ENCODE measurements at regions not wholly inside any gene's neighbourhood (a gene's known extent, or its start where the extent isn't known, plus 50 kb on each side); places are given as distances from the start of the nearest gene placed in this dataset.

DNA sequence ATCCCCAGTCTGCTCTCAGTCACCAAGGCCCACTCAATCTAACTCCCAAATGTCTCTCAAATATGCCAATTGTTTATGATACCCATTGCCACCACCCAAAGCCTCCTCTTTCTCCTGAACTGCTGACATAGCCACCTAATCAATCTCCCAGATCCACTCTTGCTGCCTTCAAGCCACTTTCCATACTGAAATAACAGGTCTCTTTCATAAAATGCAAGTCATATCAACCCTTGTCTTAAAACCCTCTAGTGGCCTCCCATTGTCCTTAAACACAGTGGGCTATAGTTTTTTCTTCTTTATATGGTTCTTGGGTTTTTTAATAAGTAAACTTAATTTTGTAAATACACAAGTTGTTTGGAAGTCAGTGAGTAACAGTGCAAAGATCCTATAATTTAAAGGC is 155.2 kb upstream of the ZC3H12C start:
- Mint-ChIP-seq H3K4me3 (no peak overlapping the region), H3K27me3 (peaks cover 8% of the 10 kb centered on the region), H3K36me3 (ENCODE audit: low read depth) (no peaks in the 10 kb centered on the region)

DNA sequence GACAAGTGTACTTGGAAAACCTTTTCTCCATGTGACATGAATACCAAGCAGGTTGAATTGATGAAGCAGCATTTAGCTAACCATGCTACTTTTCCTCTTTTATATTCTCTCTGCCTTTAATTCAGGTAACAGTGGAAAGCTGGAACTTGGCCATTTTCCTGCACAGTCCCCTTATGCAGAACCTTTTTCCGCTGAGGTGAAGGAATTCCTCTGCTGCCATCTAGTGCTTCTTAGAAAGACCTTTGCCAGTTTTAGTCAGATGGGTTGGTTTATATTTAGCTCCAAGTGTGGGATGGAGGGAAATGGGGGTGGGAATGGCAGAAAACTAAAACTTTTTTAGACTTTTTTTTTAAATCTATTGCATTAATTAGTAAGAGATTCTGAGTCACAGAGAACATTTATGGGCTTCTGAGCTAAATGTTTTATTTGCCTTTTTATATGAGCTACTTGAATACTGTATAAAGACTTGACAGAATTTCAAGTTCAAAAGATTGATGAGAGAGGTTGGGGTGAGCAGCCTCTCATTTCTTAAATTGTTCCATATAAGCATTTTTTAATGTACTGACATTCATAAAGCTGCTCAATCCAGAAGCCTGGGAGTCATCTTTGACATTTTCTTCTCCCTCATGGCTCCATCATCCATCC is 153.9 kb upstream of the ZC3H12C start:
- Mint-ChIP-seq H3K9me3 (no peaks in the 10 kb centered on the region), H3K27me3 (peaks cover 8% of the 10 kb centered on the region), H3K36me3 (ENCODE audit: low read depth) (no peaks in the 10 kb centered on the region), H3K4me1 (ENCODE audit: low read depth) (no peaks in the 10 kb centered on the region), H3K4me3 (no peak overlapping the region), H3K27ac (no peak overlapping the region)
- no peak for DNase-seq

More for the DNA sequence above, 155.2 kb upstream of the ZC3H12C start:
- no peak for DNase-seq
- Mint-ChIP-seq H3K9me3 (no peaks in the 10 kb centered on the region), H3K4me1 (ENCODE audit: low read depth) (no peaks in the 10 kb centered on the region), H3K27ac (no peak overlapping the region)

DNA sequence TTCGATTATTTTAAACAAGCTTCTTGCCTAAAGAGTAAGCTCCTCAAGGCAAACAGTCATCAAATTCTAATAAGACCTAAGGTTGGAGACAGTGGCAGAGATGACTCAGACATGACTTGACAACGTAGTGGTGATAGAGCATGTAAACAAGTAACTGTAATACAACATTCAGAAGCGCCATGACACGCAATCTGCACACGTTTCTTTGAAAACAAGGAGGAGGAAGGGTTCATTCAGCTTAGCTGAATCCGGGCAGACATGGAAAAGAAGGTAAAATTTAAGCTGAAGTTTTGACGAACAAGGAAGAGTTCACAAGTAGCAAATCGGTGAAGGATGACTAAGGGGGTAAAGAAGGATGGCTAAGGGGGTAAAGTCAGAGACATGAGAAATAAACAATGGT is 152.4 kb upstream of the ZC3H12C start:
- Mint-ChIP-seq H3K4me3 (no peak overlapping the region), H3K4me1 (ENCODE audit: low read depth) (peaks cover under 1% of the 10 kb centered on the region), H3K27me3 (peaks cover 8% of the 10 kb centered on the region), H3K27ac (no peak overlapping the region), H3K9me3 (no peaks in the 10 kb centered on the region), H3K36me3 (ENCODE audit: low read depth) (no peaks in the 10 kb centered on the region)
- no peak for DNase-seq

DNA sequence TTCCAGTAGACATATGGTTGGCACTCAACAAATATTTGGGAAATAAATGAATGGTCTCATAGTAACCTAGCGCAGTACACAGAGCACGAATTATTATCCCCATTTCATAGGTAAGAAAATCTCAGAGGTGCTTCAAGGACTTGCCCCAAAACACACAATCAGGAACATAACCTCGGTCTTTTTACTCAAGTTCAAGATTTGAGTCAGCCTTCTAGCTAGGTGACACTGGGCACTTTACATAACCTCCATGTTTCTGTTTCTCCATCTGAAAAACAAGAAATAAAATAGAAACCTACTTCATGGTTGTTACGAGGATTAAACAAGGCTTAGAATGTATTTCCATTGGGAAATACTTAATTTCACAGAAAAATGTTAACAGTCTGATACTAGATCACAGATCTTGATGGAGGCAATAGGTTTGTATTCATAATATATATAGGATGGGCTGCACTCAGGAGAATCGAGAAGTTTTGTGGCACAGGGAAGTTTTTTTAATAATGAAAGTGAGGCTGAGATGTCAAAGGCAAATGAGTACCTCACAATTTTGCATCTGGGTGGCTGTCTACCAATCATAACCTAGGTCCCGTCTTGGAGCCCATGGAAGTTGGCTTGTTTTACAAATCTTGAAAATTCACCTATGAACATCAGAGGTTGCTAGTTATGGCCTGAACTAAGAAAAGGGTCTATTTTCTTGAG is 147.4 kb upstream of the ZC3H12C start:
- Mint-ChIP-seq H3K9me3 (no peaks in the 10 kb centered on the region), H3K36me3 (ENCODE audit: low read depth) (no peaks in the 10 kb centered on the region), H3K27me3 (peaks cover 1% of the 10 kb centered on the region), H3K4me3 (no peak overlapping the region), H3K4me1 (ENCODE audit: low read depth) (peaks cover 6% of the 10 kb centered on the region), H3K27ac (no peak overlapping the region)
- DNase-seq: no peak

DNA sequence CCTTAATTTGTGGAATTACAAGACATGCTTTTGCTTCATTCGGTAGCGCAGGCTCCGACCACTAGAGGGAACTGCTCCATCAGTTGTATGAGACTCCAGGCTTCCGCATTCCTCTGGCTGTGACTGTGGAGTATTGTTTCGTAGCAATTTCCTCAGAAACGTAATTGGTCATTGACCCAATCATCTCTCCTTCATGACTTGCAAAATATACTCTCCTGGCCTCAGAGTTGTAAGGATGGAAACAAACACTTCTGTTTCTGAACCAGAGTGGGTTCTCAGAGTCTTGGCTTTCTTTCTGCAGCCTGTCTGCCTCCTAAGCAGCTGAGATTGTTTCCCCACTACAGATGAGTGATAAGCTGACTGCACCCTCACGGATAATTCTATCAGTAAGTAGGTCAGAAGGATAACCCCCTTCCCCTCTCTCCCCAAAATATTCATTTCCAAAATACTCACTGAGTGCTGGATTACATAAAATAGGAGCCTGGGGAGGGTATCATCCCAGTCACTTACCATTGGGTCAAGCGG is 146.8 kb upstream of the ZC3H12C start:
- H3K4me1 Mint-ChIP-seq (ENCODE audit: low read depth): peaks cover 6% of the 10 kb centered on the region
- no peak overlapping the region for H3K27ac Mint-ChIP-seq
- peak overlapping the region; percentile 19 for H3K4me3 Mint-ChIP-seq
- H3K27me3 Mint-ChIP-seq: no peaks in the 10 kb centered on the region
- no peaks in the 10 kb centered on the region for H3K36me3 Mint-ChIP-seq (ENCODE audit: low read depth)
- H3K9me3 Mint-ChIP-seq: no peaks in the 10 kb centered on the region
- DNase-seq: peak; percentile 61

DNA sequence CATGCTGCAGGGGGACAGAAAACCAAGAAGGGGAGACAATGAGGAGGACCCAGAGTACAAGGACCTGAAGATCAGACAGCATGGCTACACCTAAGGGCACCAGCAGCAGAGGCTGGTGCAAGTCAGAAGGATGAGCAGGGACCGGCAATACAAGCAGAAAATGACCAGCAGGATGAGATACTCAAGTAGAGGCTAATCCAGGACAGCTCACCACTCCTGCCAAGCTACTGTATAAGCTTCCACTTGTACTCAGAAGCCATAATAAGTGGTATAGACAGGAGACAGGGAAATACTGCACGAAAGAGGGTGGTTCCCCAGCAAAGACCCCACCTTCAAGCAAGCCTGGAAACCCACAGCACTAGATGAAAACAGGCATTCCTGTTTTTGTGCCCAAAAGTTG is 138.7 kb upstream of the ZC3H12C start:
- Mint-ChIP-seq H3K27ac (no peak overlapping the region), H3K27me3 (no peaks in the 10 kb centered on the region), H3K4me1 (ENCODE audit: low read depth) (no peaks in the 10 kb centered on the region), H3K9me3 (no peaks in the 10 kb centered on the region), H3K36me3 (ENCODE audit: low read depth) (no peaks in the 10 kb centered on the region), H3K4me3 (no peak overlapping the region)
- DNase-seq: no peak

DNA sequence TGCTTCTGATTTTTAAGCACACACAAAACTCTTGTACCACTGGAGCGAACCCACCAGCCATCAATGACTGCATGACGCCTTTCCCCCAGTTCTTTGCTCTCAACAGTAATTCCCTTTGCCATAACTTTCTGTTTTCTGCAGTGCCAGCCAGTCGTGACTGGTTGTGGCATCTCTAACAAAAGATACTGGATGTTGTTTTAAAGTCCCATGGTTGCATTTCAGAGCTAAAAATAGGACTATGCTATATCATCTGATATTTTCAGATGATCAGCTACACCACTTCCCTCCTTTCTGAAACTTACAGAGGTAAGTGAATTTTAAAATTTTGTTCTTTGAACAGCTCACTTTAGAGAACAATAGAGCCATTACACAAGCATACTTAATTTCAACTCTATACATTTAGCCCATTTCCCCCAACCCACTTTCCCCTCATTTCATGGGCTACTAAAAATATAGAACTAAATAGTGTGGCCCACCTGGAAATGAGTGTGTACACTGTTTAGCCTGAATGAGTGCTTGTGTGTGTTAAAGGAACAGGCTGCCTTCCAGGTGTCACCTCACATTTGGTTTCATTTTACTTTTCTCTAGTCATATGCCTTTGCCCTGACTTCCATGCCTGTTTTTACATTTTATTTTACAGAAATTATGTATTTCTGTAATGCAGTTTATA is 136.9 kb upstream of the ZC3H12C start:
- no peaks in the 10 kb centered on the region for H3K9me3 Mint-ChIP-seq
- H3K4me3 Mint-ChIP-seq: no peak overlapping the region
- no peak for DNase-seq
- H3K4me1 Mint-ChIP-seq (ENCODE audit: low read depth): no peaks in the 10 kb centered on the region
- no peaks in the 10 kb centered on the region for H3K27me3 Mint-ChIP-seq
- no peak overlapping the region for H3K27ac Mint-ChIP-seq
- no peaks in the 10 kb centered on the region for H3K36me3 Mint-ChIP-seq (ENCODE audit: low read depth)

DNA sequence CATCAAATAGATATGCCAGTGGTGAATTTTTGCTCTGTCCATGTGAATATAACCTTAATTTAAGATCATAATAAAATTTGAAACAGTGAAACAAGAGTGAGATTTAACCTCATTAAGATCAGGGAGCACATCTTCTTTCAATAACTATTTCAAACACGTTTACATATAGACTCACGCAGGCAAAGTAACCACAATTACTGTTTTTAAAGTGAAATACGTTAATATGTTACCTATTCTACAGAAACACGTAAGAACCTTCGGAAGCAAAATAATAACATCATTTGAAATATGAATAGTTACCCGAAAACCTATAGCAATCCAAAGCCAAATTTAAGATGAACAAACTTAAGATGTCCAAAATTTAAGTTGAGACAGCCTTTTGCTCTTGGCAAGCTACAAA is 136.2 kb upstream of the ZC3H12C start:
- Mint-ChIP-seq H3K9me3 (no peaks in the 10 kb centered on the region), H3K27ac (no peak overlapping the region)

DNA sequence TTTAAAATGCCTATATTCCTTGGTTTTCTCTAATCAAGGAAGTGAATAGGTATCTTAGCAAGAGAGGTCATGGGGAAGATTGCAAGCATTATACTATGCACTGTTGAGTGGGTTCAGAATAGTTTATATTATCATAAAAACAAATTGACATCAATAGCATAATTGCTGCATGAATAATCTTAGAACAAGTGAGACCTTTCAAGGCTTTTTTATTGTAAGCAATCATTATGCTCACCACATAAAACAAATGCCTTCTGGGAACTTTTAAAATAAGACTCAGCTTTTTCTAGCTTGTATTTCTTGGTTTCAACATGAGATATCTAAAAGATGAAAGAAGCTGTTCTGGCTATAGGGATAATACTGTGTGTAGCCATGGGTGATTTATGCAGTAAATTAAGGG is 135.6 kb upstream of the ZC3H12C start:
- Mint-ChIP-seq H3K27ac (no peak overlapping the region), H3K9me3 (no peaks in the 10 kb centered on the region), H3K4me3 (no peak overlapping the region), H3K27me3 (no peaks in the 10 kb centered on the region), H3K4me1 (ENCODE audit: low read depth) (no peaks in the 10 kb centered on the region), H3K36me3 (ENCODE audit: low read depth) (no peaks in the 10 kb centered on the region)
- DNase-seq: no peak

More for the DNA sequence above, 136.2 kb upstream of the ZC3H12C start:
- no peak for DNase-seq
- H3K27me3 Mint-ChIP-seq: no peaks in the 10 kb centered on the region
- no peak overlapping the region for H3K4me3 Mint-ChIP-seq
- H3K36me3 Mint-ChIP-seq (ENCODE audit: low read depth): no peaks in the 10 kb centered on the region
- no peaks in the 10 kb centered on the region for H3K4me1 Mint-ChIP-seq (ENCODE audit: low read depth)

DNA sequence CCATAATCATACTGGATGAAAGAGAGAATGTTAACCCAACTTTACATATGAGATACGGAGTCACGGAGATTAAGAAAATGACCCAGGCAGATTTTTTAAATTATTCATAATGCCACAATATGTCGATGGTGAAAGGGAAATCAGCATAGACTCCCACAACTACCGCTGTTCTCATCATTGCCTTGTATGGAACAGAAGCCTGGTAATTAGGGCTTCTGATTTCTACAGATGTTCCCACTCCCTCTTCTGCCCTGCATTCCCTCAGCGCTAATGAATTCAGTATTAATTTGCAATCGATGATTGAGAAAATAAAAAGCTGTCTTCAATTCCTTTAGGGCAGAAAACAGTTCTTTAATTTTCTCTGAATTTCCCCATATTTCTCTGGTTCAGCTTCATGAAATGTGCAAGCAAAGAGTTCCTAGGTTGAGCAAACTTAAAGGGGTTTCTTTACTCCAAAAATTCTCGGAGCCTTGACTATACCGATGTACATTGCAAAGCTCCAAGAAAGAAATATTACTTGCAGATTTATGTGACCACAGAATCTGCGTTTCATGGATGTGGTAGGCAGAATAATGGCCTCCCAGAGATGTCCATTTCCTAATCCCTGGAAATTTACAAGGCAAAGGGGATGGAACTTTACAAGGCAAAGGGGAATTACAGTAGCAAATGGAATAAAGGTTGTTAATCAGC is 134.9 kb upstream of the ZC3H12C start:
- DNase-seq: no peak
- Mint-ChIP-seq H3K27ac (no peak overlapping the region), H3K4me3 (no peak overlapping the region), H3K4me1 (ENCODE audit: low read depth) (no peaks in the 10 kb centered on the region), H3K27me3 (no peaks in the 10 kb centered on the region), H3K36me3 (ENCODE audit: low read depth) (no peaks in the 10 kb centered on the region), H3K9me3 (no peaks in the 10 kb centered on the region)

DNA sequence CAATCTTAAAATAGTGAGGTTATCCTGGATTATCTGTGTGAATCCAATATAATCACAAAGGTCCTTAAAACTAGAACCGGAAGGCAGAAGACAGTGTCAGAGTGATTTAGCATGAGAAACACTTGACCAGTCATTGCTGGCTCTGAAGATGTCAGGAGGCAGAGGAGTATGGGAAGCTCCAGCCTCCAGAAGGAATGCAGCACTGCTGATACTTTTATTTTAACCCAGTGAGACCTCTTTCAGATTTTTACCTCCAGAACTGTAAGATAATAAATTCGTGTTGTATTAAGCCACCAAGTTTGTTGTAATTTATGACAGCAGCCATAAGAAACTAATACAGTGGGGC is 134.4 kb upstream of the ZC3H12C start:
- Mint-ChIP-seq H3K27me3 (no peaks in the 10 kb centered on the region), H3K4me1 (ENCODE audit: low read depth) (no peaks in the 10 kb centered on the region), H3K4me3 (no peak overlapping the region), H3K9me3 (no peaks in the 10 kb centered on the region), H3K36me3 (ENCODE audit: low read depth) (no peaks in the 10 kb centered on the region), H3K27ac (no peak overlapping the region)
- DNase-seq: no peak

DNA sequence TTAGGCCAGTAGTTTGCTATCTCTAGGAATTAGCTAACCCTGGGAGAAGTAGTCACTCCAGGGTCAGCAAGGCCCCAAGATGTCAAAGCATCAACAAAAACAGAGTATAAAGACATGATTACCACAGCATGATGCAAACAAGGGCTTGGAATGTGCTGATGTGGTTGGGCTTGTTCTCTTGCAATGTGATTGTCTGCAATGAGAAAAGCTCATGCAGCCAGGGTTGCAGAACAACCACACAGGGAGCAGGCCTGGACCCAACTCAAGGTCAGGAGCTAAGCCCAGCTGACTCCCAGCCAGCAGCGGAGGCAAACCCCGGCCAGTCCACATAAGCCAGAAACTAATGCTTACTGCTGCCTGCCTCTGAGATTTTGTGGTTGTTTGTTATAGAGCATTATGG is 132.4 kb upstream of the ZC3H12C start:
- no peaks in the 10 kb centered on the region for H3K36me3 Mint-ChIP-seq (ENCODE audit: low read depth)
- no peak overlapping the region for H3K27ac Mint-ChIP-seq
- no peak for DNase-seq
- no peaks in the 10 kb centered on the region for H3K9me3 Mint-ChIP-seq
- peaks cover 2% of the 10 kb centered on the region for H3K4me1 Mint-ChIP-seq (ENCODE audit: low read depth)
- no peak overlapping the region for H3K4me3 Mint-ChIP-seq
- no peaks in the 10 kb centered on the region for H3K27me3 Mint-ChIP-seq

DNA sequence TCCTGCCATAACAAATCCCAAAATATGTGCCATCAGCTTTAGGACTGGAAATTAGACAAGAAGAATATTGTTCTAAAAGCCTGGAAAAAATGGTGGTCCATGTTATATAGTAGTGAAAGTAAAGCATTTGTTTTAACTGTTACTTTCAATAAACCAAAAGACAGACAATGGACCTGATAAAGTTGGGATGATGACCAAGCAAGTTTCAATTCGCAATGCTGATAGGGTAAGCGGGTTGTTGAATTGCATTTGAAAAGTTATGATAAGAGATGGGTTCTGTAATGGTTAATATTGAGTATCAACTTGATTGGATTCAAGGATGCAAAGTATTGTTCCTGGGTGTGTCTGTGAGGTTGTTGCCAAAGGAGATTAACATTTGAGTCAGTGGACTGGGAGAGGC is 131.9 kb upstream of the ZC3H12C start:
- no peaks in the 10 kb centered on the region for H3K36me3 Mint-ChIP-seq (ENCODE audit: low read depth)
- H3K27me3 Mint-ChIP-seq: no peaks in the 10 kb centered on the region
- no peak overlapping the region for H3K27ac Mint-ChIP-seq
- no peak for DNase-seq
- no peak overlapping the region for H3K4me3 Mint-ChIP-seq
- no peaks in the 10 kb centered on the region for H3K9me3 Mint-ChIP-seq
- H3K4me1 Mint-ChIP-seq (ENCODE audit: low read depth): peaks cover 2% of the 10 kb centered on the region

DNA sequence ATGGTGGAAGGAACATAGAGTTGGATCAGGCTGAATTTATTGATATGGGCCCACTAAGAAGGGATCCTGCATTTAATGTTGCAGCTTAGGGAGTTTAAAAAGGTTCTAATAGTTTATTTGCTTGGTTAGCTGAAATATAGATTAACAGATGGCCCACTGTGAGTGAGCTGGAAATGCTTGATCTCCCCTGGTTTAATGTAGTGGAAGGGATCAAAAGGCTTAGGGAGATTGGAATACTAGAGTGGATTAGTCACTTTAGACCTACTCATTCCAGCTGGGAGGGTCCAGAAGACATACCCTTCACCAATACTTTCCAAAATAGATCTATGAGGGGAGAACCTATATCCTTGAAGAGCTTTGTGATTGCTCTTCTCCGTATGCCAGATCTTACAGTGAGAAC is 130.1 kb upstream of the ZC3H12C start:
- no peaks in the 10 kb centered on the region for H3K27me3 Mint-ChIP-seq
- peaks cover 2% of the 10 kb centered on the region for H3K4me1 Mint-ChIP-seq (ENCODE audit: low read depth)
- H3K36me3 Mint-ChIP-seq (ENCODE audit: low read depth): no peaks in the 10 kb centered on the region
- H3K4me3 Mint-ChIP-seq: no peak overlapping the region
- H3K27ac Mint-ChIP-seq: no peak overlapping the region
- DNase-seq: no peak
- no peaks in the 10 kb centered on the region for H3K9me3 Mint-ChIP-seq

DNA sequence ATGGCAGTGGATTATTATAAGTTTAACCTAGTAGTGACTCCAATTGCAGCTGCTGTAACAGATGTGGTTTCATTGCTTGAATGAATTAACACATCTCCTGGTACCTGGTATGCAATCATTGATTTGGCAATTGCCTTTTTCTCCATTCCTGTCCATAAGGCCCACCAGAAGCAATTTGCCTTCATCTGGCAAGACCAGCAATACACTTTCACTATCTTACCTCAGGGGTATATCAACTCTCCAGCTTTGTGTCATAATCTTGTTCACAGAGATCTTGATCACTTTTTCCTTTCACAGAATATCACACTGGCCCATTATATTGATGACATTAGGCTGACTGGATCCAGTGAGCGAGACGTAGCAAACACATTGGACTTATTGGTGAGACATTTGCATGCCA is 128.7 kb upstream of the ZC3H12C start:
- Mint-ChIP-seq H3K4me3 (no peak overlapping the region), H3K27me3 (no peaks in the 10 kb centered on the region), H3K36me3 (ENCODE audit: low read depth) (no peaks in the 10 kb centered on the region), H3K27ac (no peak overlapping the region), H3K9me3 (no peaks in the 10 kb centered on the region), H3K4me1 (ENCODE audit: low read depth) (peaks cover 2% of the 10 kb centered on the region)
- DNase-seq: no peak

Measured in activated T-cell treated with anti-CD3 and anti-CD28 coated beads, Interleukin-2, amount 50 U/mL, for 24 hours (primary cell).